Stimulated activated naive CD8-positive, alpha-beta T cell treated with anti-CD3 and anti-CD28 coated beads, Interleukin-15, amount 100 ng/mL, for 72 hours (primary cell): ENCODE measurements at regions not wholly inside any gene's neighbourhood (a gene's known extent, or its start where the extent isn't known, plus 50 kb on each side); places are given as distances from the start of the nearest gene placed in this dataset.
"Not testable (repeated sequence)": the region's sequence is repeated elsewhere in the genome, so short reads cannot be mapped to it uniquely, and the experiment has no call there.

Experiments used
- ATAC-seq: fragments of 150-1000 bp; cut with Tn5 transposase; 2 replicates; pipeline ENCODE4 v1.10.0; 2021; ENCODE audit warnings: mild to moderate bottlenecking, moderate library complexity
- DNase-seq, 2 donors: peaks; one replicate each; pipeline ENCODE4 v3.0.0; 2021 to 2022
- H3K27ac Mint-ChIP-seq, 2 donors: one replicate each; pipeline ENCODE4 v1.8.0; 2022; ENCODE audit warnings: mild to moderate bottlenecking in 2 of 2, mixed read lengths in 2 of 2, moderate library complexity in 2 of 2
- H3K27me3 Mint-ChIP-seq: one replicate; pipeline ENCODE4 v1.8.0; 2022; ENCODE audit warnings: mixed read lengths
- H3K4me1 Mint-ChIP-seq: one replicate; pipeline ENCODE4 v1.8.0; 2022; ENCODE audit warnings: mild to moderate bottlenecking, mixed read lengths
- H3K4me3 Mint-ChIP-seq, 2 donors: one replicate each; pipeline ENCODE4 v1.8.0; 2022; ENCODE audit warnings: mild to moderate bottlenecking in 2 of 2, mixed read lengths in 2 of 2, moderate library complexity in 1 of 2
- H3K9me3 Mint-ChIP-seq, 2 donors: one replicate each; pipeline ENCODE4 v1.8.0; 2022; ENCODE audit warnings: mixed read lengths in 2 of 2

GRCh38 chr20:40073535-40074111 is 615.4 kb downstream of the MAFB start:
- Mint-ChIP-seq H3K27me3 (no peaks in the 10 kb centered on the region), H3K27ac (no peak overlapping the region), H3K4me3 (no peak overlapping the region), H3K9me3 (peaks cover 0 to 5% of the 10 kb centered on the region in 2 donors), H3K4me1 (no peaks in the 10 kb centered on the region)
- ATAC-seq (no peak), DNase-seq (no peak)

DNA sequence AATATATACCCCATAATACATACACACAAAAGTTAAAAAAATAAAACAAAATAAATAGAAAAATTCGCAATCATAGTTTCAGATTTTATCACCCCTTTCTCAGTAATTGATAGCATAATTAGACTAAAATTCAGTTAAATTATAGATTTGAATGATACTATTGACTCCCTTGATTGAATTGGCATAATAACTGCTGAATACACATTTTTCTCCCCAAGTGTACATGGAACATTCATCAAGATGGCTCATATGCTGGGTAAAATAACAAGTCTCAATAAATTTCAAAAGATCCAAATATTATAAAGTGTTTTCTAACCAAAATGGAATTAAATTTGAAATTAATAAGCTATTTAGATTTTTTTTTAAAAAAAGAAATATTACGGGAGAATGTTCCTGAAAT is 616.1 kb downstream of the MAFB start:
- Mint-ChIP-seq H3K27me3 (no peaks in the 10 kb centered on the region), H3K4me1 (no peaks in the 10 kb centered on the region), H3K4me3 (no peak overlapping the region), H3K9me3 (peaks cover 4 to 12% of the 10 kb centered on the region in 2 donors), H3K27ac (no peak overlapping the region)
- ATAC-seq (no peak), DNase-seq (no peak)

DNA sequence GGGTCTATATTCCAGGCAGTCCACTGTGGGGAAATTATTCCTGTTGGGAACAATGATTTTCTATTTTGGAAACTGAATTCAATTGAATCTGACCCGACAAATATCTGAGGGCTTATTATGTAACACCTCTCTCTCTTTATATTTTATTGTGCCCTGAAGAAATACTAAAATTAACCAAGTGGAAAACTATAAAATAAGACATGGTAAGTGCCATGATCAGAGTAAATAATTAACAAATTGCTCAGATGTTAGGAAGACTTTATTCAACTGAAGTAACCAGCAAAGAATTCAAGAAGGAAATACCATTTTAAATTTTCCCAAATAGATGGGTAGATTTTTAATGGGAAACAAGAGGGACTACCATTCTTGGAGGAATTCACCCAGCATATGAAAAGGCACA is 632.9 kb downstream of the MAFB start:
- Mint-ChIP-seq H3K4me3 (no peak overlapping the region), H3K27me3 (peaks cover 12% of the 10 kb centered on the region), H3K27ac (no peak overlapping the region), H3K4me1 (no peaks in the 10 kb centered on the region), H3K9me3 (peaks cover 0 to 31% of the 10 kb centered on the region in 2 donors)
- no peak for ATAC-seq
- DNase-seq = no peak

GRCh38 chr20:40055711-40056110 is 633.3 kb downstream of the MAFB start:
- ATAC-seq (no peak), DNase-seq (no peak)
- no peaks in the 10 kb centered on the region for H3K4me1 Mint-ChIP-seq
- H3K27me3 Mint-ChIP-seq = peaks cover 12% of the 10 kb centered on the region
- H3K27ac Mint-ChIP-seq = no peak overlapping the region
- H3K9me3 Mint-ChIP-seq = peaks cover 0 to 27% of the 10 kb centered on the region in 2 donors
- H3K4me3 Mint-ChIP-seq = no peak overlapping the region

DNA sequence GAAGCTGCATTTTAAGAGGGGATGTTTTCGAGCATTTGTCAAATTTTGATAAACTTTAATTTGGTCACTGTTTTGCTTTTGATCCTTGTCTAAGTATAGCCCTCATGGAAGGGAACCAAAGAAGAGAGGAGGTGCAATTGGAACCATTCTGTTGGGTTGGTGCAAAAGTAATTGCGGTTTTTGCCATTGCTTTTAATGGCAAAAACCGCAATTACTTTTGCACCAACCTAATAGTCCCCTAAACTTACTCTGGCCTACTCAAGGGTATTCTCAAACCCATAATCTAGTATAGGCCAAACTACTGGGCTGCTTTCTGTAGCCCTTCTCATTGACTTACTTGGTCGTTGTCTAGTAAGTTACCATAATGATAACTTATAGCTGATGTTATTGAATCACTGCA is 634.7 kb downstream of the MAFB start:
- H3K9me3 Mint-ChIP-seq = peaks cover 0 to 16% of the 10 kb centered on the region in 2 donors
- H3K4me3 Mint-ChIP-seq = no peak overlapping the region
- H3K27ac Mint-ChIP-seq = no peak overlapping the region
- ATAC-seq (no peak), DNase-seq (no peak)
- no peaks in the 10 kb centered on the region for H3K4me1 Mint-ChIP-seq
- H3K27me3 Mint-ChIP-seq = peaks cover 12% of the 10 kb centered on the region

DNA sequence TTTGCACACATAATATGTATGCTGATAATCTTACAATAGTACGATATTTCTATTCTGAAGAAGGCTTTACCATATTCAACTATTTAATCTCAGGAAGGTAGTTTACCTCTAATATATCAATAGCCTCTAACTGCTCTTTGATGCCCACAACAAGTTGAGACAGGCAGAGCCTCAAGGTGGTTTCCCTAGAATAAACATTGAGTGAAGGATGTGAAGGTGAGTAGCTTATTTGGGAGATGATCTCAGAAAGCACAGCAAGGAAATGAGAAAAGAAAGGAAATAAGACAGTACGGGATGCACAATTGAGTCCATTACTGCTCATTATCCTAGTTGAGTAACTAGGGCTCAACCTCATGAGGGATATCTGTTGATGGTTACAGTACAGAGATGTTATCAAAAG is 638.4 kb downstream of the MAFB start:
- Mint-ChIP-seq H3K4me3 (no peak overlapping the region), H3K4me1 (no peaks in the 10 kb centered on the region), H3K27me3 (peaks cover 20% of the 10 kb centered on the region), H3K9me3 (peaks cover 0 to 10% of the 10 kb centered on the region in 2 donors), H3K27ac (no peak overlapping the region)
- ATAC-seq (no peak), DNase-seq (no peak)

DNA sequence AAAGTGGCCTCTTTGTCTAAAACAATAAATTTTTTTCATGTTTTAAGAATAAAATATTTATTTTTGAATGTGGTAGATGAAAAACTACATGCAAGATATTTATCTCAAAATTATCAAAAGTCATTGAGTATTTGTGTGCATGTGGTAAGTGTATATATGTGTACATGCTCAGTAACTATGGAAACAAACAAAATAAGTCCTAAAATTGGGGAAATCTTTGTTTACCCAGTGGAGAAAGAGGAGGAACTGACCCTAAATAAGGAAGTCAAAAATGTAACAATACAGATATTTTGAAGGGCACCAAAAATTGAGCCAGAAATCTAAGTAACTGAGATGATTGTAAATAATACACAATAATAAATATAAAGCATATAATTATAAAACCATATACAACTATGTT is 639.2 kb downstream of the MAFB start:
- no peak for ATAC-seq
- peaks cover 0 to 10% of the 10 kb centered on the region in 2 donors for H3K9me3 Mint-ChIP-seq
- H3K4me3 Mint-ChIP-seq = no peak overlapping the region
- H3K4me1 Mint-ChIP-seq = no peaks in the 10 kb centered on the region
- H3K27me3 Mint-ChIP-seq = peaks cover 20% of the 10 kb centered on the region
- no peak for DNase-seq
- H3K27ac Mint-ChIP-seq = no peak overlapping the region

DNA sequence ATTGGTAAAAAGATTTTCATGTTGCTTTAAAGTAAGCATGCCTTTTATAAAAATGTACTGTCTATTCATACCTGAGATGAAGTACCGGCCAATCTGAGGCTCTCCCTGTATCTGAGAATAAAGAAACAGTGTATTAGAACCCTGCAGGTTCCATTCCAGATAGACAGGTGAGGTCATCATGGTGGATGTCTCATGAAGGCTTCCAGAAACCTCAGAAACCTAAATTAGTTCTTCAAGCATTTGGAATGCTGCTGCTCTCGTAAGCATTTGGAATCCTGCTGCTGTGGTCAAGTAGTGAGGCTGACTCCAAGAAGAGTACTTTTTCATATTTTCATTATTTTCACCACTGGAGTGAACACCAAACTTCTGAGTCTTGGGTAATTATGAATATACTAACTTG is 642.3 kb downstream of the MAFB start:
- ATAC-seq (no peak), DNase-seq (no peak)
- no peaks in the 10 kb centered on the region for H3K4me1 Mint-ChIP-seq
- peaks cover 9% of the 10 kb centered on the region for H3K27me3 Mint-ChIP-seq
- H3K9me3 Mint-ChIP-seq = no peaks in the 10 kb centered on the region
- H3K27ac Mint-ChIP-seq = no peak overlapping the region
- H3K4me3 Mint-ChIP-seq = no peak overlapping the region

DNA sequence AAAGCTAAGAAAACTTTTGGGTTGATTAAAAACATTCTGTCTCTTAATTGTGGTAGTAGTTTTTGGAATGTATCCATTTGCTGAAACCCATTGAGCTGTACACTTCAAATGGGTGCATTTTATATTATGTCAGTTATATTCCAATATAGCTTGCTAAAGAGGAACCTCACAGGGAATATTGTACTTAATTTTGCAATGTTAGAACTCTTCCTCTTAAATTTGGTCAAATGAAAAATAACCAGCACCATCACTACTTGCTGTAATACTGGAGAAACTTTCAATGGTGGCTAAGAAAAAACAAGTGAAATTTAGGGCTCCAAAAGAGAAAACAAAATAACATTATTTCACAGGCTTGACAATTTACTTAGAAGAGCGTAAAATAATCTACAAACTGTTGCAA is 651.5 kb downstream of the MAFB start:
- H3K27me3 Mint-ChIP-seq = peaks cover 9% of the 10 kb centered on the region
- H3K4me1 Mint-ChIP-seq = no peaks in the 10 kb centered on the region
- H3K4me3 Mint-ChIP-seq = no peak overlapping the region
- no peak overlapping the region for H3K27ac Mint-ChIP-seq
- no peaks in the 10 kb centered on the region for H3K9me3 Mint-ChIP-seq
- DNase-seq (no peak), ATAC-seq (no peak)

DNA sequence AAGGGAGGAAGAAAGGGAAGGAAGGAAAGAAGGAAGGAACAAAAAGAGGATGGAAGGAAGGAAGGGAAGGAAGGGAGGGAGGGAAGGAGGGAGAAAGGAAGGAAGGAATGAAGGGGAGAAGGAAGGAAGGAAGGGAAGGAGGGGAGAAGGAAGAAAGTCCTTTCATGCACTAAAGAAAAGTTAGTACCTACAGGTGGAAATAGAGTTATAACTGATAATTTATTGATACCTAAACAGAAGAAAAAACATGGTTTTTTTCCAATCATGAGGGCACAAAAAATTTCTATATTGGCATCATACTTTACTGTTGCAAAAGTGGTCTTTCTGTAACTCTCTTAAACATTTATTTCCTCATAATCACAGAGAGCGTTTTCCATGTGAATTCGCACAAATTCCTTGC is 659.4 kb downstream of the MAFB start:
- H3K4me3 Mint-ChIP-seq = no peak overlapping the region
- H3K9me3 Mint-ChIP-seq = peaks cover 7 to 19% of the 10 kb centered on the region in 2 donors
- no peak for ATAC-seq
- no peaks in the 10 kb centered on the region for H3K4me1 Mint-ChIP-seq
- H3K27ac Mint-ChIP-seq = no peak overlapping the region
- H3K27me3 Mint-ChIP-seq = peaks cover 13% of the 10 kb centered on the region
- DNase-seq = no peak

GRCh38 chr20:40019510-40019909 is 669.5 kb downstream of the MAFB start:
- peaks cover under 1 to 9% of the 10 kb centered on the region in 2 donors for H3K9me3 Mint-ChIP-seq
- H3K4me1 Mint-ChIP-seq = no peaks in the 10 kb centered on the region
- no peak overlapping the region for H3K4me3 Mint-ChIP-seq
- no peak for DNase-seq
- no peak for ATAC-seq
- H3K27me3 Mint-ChIP-seq = peaks cover 8% of the 10 kb centered on the region
- H3K27ac Mint-ChIP-seq = no peak overlapping the region

GRCh38 chr20:40017765-40018164 is 671.3 kb downstream of the MAFB start:
- no peaks in the 10 kb centered on the region for H3K27me3 Mint-ChIP-seq

GRCh38 chr20:40016890-40017289 is 672.1 kb downstream of the MAFB start:
- no peak overlapping the region for H3K27ac Mint-ChIP-seq
- H3K4me3 Mint-ChIP-seq = no peak overlapping the region
- ATAC-seq (no peak), DNase-seq (no peak)
- no peaks in the 10 kb centered on the region for H3K27me3 Mint-ChIP-seq
- H3K9me3 Mint-ChIP-seq = peaks cover 0 to 6% of the 10 kb centered on the region in 2 donors
- H3K4me1 Mint-ChIP-seq = no peaks in the 10 kb centered on the region

More at GRCh38 chr20:40017765-40018164, 671.3 kb downstream of the MAFB start:
- no peak for DNase-seq
- peaks cover 0 to 6% of the 10 kb centered on the region in 2 donors for H3K9me3 Mint-ChIP-seq
- ATAC-seq = no peak
- H3K27ac Mint-ChIP-seq = no peak overlapping the region
- H3K4me1 Mint-ChIP-seq = no peaks in the 10 kb centered on the region
- no peak overlapping the region for H3K4me3 Mint-ChIP-seq

DNA sequence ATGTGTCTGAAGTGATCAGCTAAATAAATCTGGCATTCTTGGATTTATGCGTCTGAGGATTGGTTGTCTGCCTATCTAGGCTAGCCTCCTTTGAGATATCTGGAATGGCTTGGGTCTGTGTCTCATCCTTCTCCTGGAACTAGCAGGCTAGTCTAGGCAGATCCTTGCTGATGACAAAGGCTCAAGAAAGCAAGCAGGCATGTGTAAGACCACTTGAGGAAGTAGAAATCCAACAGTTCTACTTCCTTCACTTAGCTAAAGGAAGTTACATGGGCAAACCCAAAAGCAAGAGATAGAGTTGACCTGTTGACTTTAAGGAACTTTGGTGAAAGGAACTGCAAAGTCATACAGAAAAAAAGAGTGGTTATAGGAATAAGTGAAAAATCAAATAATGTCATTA is 672.6 kb downstream of the MAFB start:
- no peak for ATAC-seq
- no peak for DNase-seq
- peaks cover 5 to 6% of the 10 kb centered on the region in 2 donors for H3K9me3 Mint-ChIP-seq
- no peak overlapping the region for H3K4me3 Mint-ChIP-seq
- H3K4me1 Mint-ChIP-seq = no peaks in the 10 kb centered on the region
- H3K27me3 Mint-ChIP-seq = no peaks in the 10 kb centered on the region
- no peak overlapping the region for H3K27ac Mint-ChIP-seq

GRCh38 chr20:40012026-40012425 is 677.0 kb downstream of the MAFB start:
- not testable (repeated sequence) for H3K4me3 Mint-ChIP-seq, DNase-seq, H3K9me3 Mint-ChIP-seq, H3K27ac Mint-ChIP-seq, H3K27me3 Mint-ChIP-seq, ATAC-seq, H3K4me1 Mint-ChIP-seq

DNA sequence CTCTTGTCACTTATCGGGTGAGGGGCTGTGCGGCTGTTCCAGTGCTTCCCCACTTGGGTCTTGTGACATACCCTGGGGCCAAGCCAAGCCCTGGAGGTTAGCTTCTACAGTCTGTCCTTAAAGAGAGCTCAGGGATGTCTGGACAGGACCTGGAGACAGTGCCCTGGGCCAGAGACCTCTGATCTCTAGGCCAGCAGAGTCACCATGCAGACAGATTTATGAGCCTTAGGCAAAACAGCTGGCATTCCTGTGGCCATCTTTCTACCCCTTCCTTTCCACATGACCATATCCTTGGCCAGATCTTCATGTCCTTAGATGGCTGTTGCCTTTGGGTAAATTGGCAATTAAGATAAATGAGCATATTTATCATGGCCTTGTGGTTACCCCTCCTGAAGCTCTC is 678.6 kb downstream of the MAFB start:
- Mint-ChIP-seq H3K27me3 (no peaks in the 10 kb centered on the region), H3K27ac (no peak overlapping the region), H3K4me3 (no peak overlapping the region), H3K4me1 (no peaks in the 10 kb centered on the region), H3K9me3 (peaks cover 0 to 7% of the 10 kb centered on the region in 2 donors)
- no peak for DNase-seq
- no peak for ATAC-seq

- DNase-seq (no peak), ATAC-seq (no peak)
- no peaks in the 10 kb centered on the region for H3K4me1 Mint-ChIP-seq
- peaks cover 0 to 7% of the 10 kb centered on the region in 2 donors for H3K9me3 Mint-ChIP-seq
- H3K4me3 Mint-ChIP-seq = no peak overlapping the region
- H3K27me3 Mint-ChIP-seq = no peaks in the 10 kb centered on the region
- H3K27ac Mint-ChIP-seq = no peak overlapping the region
These were observed 679.5 kb downstream of the MAFB start for GRCh38 chr20:40009542-40009941.
